Thyroid gland (tissue), 4 donors: ENCODE measurements at regions not wholly inside any gene's neighbourhood (a gene's known extent, or its start where the extent isn't known, plus 50 kb on each side); places are given as distances from the start of the nearest gene placed in this dataset. TPM values are rescaled to one million over a fixed set of nuclear protein-coding genes. Genes with fewer than 3 reads are reported as not detected.

Experiments used
- DNase-seq, 2 donors: peaks; one replicate each; pipeline ENCODE4 v3.0.0-alpha.2; 2019
- H3K27ac ChIP-seq, 3 donors: fragments of 200-600 bp; sonication (generic); 1 replicate in 2 of 3; 2 replicates in 1 of 3; pipeline ENCODE4 v1.5.1; 2016 to 2019; ENCODE audit warnings: mild to moderate bottlenecking in 1 of 3, moderate library complexity in 1 of 3
- H3K27me3 ChIP-seq: fragments of 200-600 bp; sonication (generic); one replicate; pipeline ENCODE4 v1.5.1; 2019
- H3K36me3 ChIP-seq, 2 donors: fragments of 200-600 bp; sonication (generic); one replicate each; pipeline ENCODE4 v1.5.1; 2016 to 2019
- H3K4me1 ChIP-seq, 2 donors: fragments of 200-600 bp; sonication (generic); one replicate each; pipeline ENCODE4 v1.5.1; 2017 to 2019
- H3K4me3 ChIP-seq, 3 donors: fragments of 200-600 bp; sonication (generic); replicated peaks in 1 of 3; 1 replicate in 2 of 3; 2 replicates in 1 of 3; pipeline ENCODE4 v1.5.1; 2016; ENCODE audit warnings: mild to moderate bottlenecking in 1 of 3
- H3K9me3 ChIP-seq: fragments of 200-600 bp; sonication (generic); one replicate; pipeline ENCODE4 v1.5.1; 2017
- POLR2A ChIP-seq, 2 donors: fragments of 450-650 bp; IDR thresholded peaks; one replicate each; pipeline ENCODE4 v1.6.1; 2017; ENCODE audit warnings: antibody characterized with exemption in 2 of 2, mild to moderate bottlenecking in 2 of 2, moderate library complexity in 1 of 2
- WGBS, 2 donors: methylation state at CpG; one replicate each; pipeline ENCODE4 v1.1.5; 2017; 5-methylcytosine and 5-hydroxymethylcytosine counted together
- intact Hi-C: fragments of 100-400 bp; cut with DNase I; formaldehyde crosslinking; loops from one replicate; pipeline ENCODE4 v1.15.1; 2023
- small RNA-seq: library from RNA; depleted of rRNA; stranded (forward); fragments of <200 nt; gene quantifications from one replicate; pipeline ENCODE3, GENCODE V24; 2016
- TF ChIP-seq, protein P1 (sequence below), 6 experiments: fragments of 200-600 bp in 3 of 6; fragments of 450-650 bp in 3 of 6; sonication (generic) in 3 of 6; IDR thresholded peaks; one replicate each; pipeline ENCODE4 v1.5.1; 2016 to 2019; ENCODE audit warnings: antibody characterized with exemption in 6 of 6, mild to moderate bottlenecking in 2 of 6, inconsistent platforms in 1 of 6, moderate library complexity in 1 of 6

DNA sequence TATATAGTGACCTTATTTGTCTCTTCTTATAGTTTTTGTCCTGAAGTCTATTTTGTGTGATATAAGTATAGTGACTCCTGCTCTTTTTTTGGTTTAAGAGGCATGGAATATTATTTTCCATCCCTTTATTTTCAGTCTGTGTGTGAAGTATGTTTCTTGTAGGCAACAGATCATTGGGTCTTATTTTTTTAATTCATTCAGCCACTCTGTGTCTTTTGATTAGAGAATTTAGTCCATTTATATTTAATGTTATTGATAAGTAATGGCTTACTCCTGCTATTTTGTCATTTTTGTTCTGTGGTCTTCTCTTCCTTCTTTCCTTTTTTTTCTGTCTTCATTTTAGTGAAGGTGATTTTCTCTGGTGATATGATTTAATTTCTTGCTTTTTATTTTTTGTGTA is 51.4 kb upstream of the TOP1 start:
- no peaks in the 10 kb centered on the region for H3K36me3 ChIP-seq
- no peak for DNase-seq
- no peak overlapping the region for H3K27ac ChIP-seq
- TF ChIP-seq, protein P1, sequence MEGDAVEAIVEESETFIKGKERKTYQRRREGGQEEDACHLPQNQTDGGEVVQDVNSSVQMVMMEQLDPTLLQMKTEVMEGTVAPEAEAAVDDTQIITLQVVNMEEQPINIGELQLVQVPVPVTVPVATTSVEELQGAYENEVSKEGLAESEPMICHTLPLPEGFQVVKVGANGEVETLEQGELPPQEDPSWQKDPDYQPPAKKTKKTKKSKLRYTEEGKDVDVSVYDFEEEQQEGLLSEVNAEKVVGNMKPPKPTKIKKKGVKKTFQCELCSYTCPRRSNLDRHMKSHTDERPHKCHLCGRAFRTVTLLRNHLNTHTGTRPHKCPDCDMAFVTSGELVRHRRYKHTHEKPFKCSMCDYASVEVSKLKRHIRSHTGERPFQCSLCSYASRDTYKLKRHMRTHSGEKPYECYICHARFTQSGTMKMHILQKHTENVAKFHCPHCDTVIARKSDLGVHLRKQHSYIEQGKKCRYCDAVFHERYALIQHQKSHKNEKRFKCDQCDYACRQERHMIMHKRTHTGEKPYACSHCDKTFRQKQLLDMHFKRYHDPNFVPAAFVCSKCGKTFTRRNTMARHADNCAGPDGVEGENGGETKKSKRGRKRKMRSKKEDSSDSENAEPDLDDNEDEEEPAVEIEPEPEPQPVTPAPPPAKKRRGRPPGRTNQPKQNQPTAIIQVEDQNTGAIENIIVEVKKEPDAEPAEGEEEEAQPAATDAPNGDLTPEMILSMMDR (IDR thresholded peaks at IDR 0.05), result no peak
- no peak for TF ChIP-seq POLR2A (IDR thresholded peaks at IDR 0.05)
- intact Hi-C loops, result no loop called here
- no peaks in the 10 kb centered on the region for H3K27me3 ChIP-seq
- no peaks in the 10 kb centered on the region for H3K9me3 ChIP-seq
- no peaks in the 10 kb centered on the region for H3K4me1 ChIP-seq
- no peak overlapping the region for H3K4me3 ChIP-seq

- Histone ChIP-seq H3K9me3 (no peaks in the 10 kb centered on the region), H3K27me3 (no peaks in the 10 kb centered on the region), H3K4me1 (no peaks in the 10 kb centered on the region), H3K27ac (no peak overlapping the region), H3K36me3 (no peaks in the 10 kb centered on the region), H3K4me3 (no peak overlapping the region)
- no peak for TF ChIP-seq POLR2A (IDR thresholded peaks at IDR 0.05)
- TF ChIP-seq, protein P1 (IDR thresholded peaks at IDR 0.05), result no peak
- intact Hi-C loops, result no loop called here
- DNase-seq, result no peak
- WGBS, 2 donors, result 91 to 95% methylated on average over 3 of the region's 3 CpGs
Observed at GRCh38 chr20:40978761-40979160, 49.9 kb upstream of the TOP1 start.

Small RNAs in the stretch of these regions (small RNA-seq; reads per million reads assigned to genes)
- gene RNA5SP484, result not detected
